ENCODE measurements at regions not wholly inside any gene's neighbourhood (a gene's known extent, or its start where the extent isn't known, plus 50 kb on each side); places are given as distances from the start of the nearest gene placed in this dataset.
A peak's percentile ranks its signal among the peaks of the same experiment; 100 is the strongest.

GRCh38 chr3:153095441-153095840 lies 66.6 kb upstream of the RAP2B start:
- Histone ChIP-seq H4K20me1 (ENCODE audit: insufficient read depth, poor library complexity, severe bottlenecking) (no peaks in the 10 kb centered on the region), H3K27me3 (no peaks in the 10 kb centered on the region), H3K36me3 (replicated peaks; ENCODE audit: insufficient read depth, low read depth) (no peaks in the 10 kb centered on the region), H2AFZ (no peak overlapping the region), H3K9me2 (replicated peaks; ENCODE audit: insufficient read depth) (no peaks in the 10 kb centered on the region), H3K4me3 (no peak overlapping the region), H3K9me3 (ENCODE audit: low read depth) (no peaks in the 10 kb centered on the region), H3K4me1 (ENCODE audit: insufficient read depth) (no peaks in the 10 kb centered on the region), H3K79me2 (no peaks in the 10 kb centered on the region), H3K4me2 (no peak overlapping the region), H3K27ac (no peak overlapping the region)
- no peak for DNase-seq (ENCODE audit: low spot score)
- TF ChIP-seq CTCF (IDR thresholded peaks at IDR 0.05; ENCODE audit: poor library complexity) (no peak), EZH2phosphoT487 (IDR thresholded peaks at IDR 0.05; ENCODE audit: low read depth, severe bottlenecking, unreplicated experiment) (no peak), EZH2 (IDR thresholded peaks at IDR 0.05; ENCODE audit: borderline replicate concordance) (no peak)
- 100% methylated on average over 1 of the region's 1 CpG for WGBS (ENCODE audit: low lambda C conversion rate, missing lambda C conversion rate)

GRCh38 chr3:153096731-153097131 lies 65.3 kb upstream of the RAP2B start:
- no peak for TF ChIP-seq EZH2phosphoT487 (IDR thresholded peaks at IDR 0.05; ENCODE audit: low read depth, severe bottlenecking, unreplicated experiment)
- no peak for TF ChIP-seq CTCF (IDR thresholded peaks at IDR 0.05; ENCODE audit: poor library complexity)
- TF ChIP-seq EZH2 (IDR thresholded peaks at IDR 0.05; ENCODE audit: borderline replicate concordance), result no peak
- no peaks in the 10 kb centered on the region for H4K20me1 ChIP-seq (ENCODE audit: insufficient read depth, poor library complexity, severe bottlenecking)
- H3K79me2 ChIP-seq, result no peaks in the 10 kb centered on the region
- no peaks in the 10 kb centered on the region for H3K9me3 ChIP-seq (ENCODE audit: low read depth)
- WGBS (ENCODE audit: low lambda C conversion rate, missing lambda C conversion rate), result 51% methylated on average over 7 of the region's 7 CpGs
- H3K4me3 ChIP-seq, result no peak overlapping the region
- no peak overlapping the region for H3K4me2 ChIP-seq
- H2AFZ ChIP-seq, result peak overlapping the region; percentile 19
- H3K4me1 ChIP-seq (ENCODE audit: insufficient read depth), result no peaks in the 10 kb centered on the region
- peak overlapping the region; percentile 6 for H3K27ac ChIP-seq
- no peak for DNase-seq (ENCODE audit: low spot score)
- no peaks in the 10 kb centered on the region for H3K36me3 ChIP-seq (replicated peaks; ENCODE audit: insufficient read depth, low read depth)
- H3K9me2 ChIP-seq (replicated peaks; ENCODE audit: insufficient read depth), result no peaks in the 10 kb centered on the region
- no peaks in the 10 kb centered on the region for H3K27me3 ChIP-seq

GRCh38 chr3:153097213-153097612 lies 64.8 kb upstream of the RAP2B start:
- TF ChIP-seq EZH2phosphoT487 (IDR thresholded peaks at IDR 0.05; ENCODE audit: low read depth, severe bottlenecking, unreplicated experiment) (no peak), CTCF (IDR thresholded peaks at IDR 0.05; ENCODE audit: poor library complexity) (no peak), EZH2 (IDR thresholded peaks at IDR 0.05; ENCODE audit: borderline replicate concordance) (no peak)
- Histone ChIP-seq H3K4me3 (no peak overlapping the region), H3K27me3 (no peaks in the 10 kb centered on the region), H3K36me3 (replicated peaks; ENCODE audit: insufficient read depth, low read depth) (no peaks in the 10 kb centered on the region), H3K9me2 (replicated peaks; ENCODE audit: insufficient read depth) (no peaks in the 10 kb centered on the region), H3K4me2 (no peak overlapping the region), H3K79me2 (no peaks in the 10 kb centered on the region), H2AFZ (no peak overlapping the region), H3K4me1 (ENCODE audit: insufficient read depth) (no peaks in the 10 kb centered on the region), H3K9me3 (ENCODE audit: low read depth) (no peaks in the 10 kb centered on the region), H4K20me1 (ENCODE audit: insufficient read depth, poor library complexity, severe bottlenecking) (no peaks in the 10 kb centered on the region), H3K27ac (peak overlapping the region; percentile 6)
- no peak for DNase-seq (ENCODE audit: low spot score)

- no peaks in the 10 kb centered on the region for H3K9me3 ChIP-seq (ENCODE audit: low read depth)
- H3K79me2 ChIP-seq, result no peaks in the 10 kb centered on the region
- no peaks in the 10 kb centered on the region for H4K20me1 ChIP-seq (ENCODE audit: insufficient read depth, poor library complexity, severe bottlenecking)
- WGBS (ENCODE audit: low lambda C conversion rate, missing lambda C conversion rate), result 83% methylated on average over 9 of the region's 9 CpGs
- no peak overlapping the region for H3K4me2 ChIP-seq
- no peak for DNase-seq (ENCODE audit: low spot score)
- no peaks in the 10 kb centered on the region for H3K36me3 ChIP-seq (replicated peaks; ENCODE audit: insufficient read depth, low read depth)
- H2AFZ ChIP-seq, result no peak overlapping the region
- no peaks in the 10 kb centered on the region for H3K9me2 ChIP-seq (replicated peaks; ENCODE audit: insufficient read depth)
- peak overlapping the region; percentile 35 for H3K27ac ChIP-seq
- no peaks in the 10 kb centered on the region for H3K4me1 ChIP-seq (ENCODE audit: insufficient read depth)
- TF ChIP-seq EZH2phosphoT487 (IDR thresholded peaks at IDR 0.05; ENCODE audit: low read depth, severe bottlenecking, unreplicated experiment) (no peak), CTCF (IDR thresholded peaks at IDR 0.05; ENCODE audit: poor library complexity) (no peak), EZH2 (IDR thresholded peaks at IDR 0.05; ENCODE audit: borderline replicate concordance) (no peak)
- H3K4me3 ChIP-seq, result no peak overlapping the region
- no peaks in the 10 kb centered on the region for H3K27me3 ChIP-seq
These were observed 62.9 kb upstream of the RAP2B start for GRCh38 chr3:153099131-153099530.
